NCI-H510A treated with DMSO at 0.1 percent for 48 hours (cell line): ENCODE measurements at regions not wholly inside any gene's neighbourhood (a gene's known extent, or its start where the extent isn't known, plus 50 kb on each side); places are given as distances from the start of the nearest gene placed in this dataset.
"Not testable (repeated sequence)": the region's sequence is repeated elsewhere in the genome, so short reads cannot be mapped to it uniquely, and the experiment has no call there.

Source experiments
- DNase-seq: peaks from one replicate; lab custom pipeline; 2025; lab: John Stamatoyannopoulos, UW

DNA sequence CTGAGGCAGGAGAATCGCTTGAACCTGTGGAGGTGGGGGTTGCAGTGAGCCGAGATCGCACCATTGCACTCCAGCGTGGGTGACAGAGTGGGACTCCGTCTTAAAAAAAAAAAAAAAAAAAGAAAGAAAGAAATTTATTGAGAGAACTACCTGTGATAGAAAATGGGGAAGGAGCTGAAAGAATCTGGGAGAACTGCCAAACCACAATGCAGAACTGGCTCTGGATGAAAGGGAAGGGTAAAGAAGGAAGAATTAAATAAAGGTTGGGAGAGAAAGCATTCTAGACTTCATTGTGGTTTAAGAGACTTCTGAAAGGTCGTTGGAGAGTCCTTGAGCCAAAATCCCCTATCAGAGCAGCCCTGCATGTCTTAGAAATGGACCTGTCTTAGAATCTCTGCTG is 567.9 kb upstream of the HTR2C start:
- no peak for DNase-seq

DNA sequence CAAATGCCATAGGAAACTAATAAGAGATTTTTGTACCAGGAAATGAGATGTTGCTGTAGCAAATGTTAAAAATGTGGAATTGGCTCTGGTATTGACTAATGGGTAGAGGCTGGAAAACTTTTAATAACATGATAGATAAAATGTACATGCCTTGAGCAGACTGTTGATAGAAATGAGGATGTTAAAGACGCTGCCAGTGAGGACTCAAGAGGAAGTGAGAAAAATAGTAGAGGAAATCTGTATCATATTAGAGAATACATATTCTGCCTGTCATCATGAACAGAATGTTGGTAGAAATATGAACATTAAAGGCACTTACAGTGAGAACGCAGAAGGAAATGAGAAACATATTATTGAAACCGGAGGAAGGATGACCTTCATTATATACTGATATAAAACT is 577.2 kb upstream of the HTR2C start:
- no peak for DNase-seq

DNA sequence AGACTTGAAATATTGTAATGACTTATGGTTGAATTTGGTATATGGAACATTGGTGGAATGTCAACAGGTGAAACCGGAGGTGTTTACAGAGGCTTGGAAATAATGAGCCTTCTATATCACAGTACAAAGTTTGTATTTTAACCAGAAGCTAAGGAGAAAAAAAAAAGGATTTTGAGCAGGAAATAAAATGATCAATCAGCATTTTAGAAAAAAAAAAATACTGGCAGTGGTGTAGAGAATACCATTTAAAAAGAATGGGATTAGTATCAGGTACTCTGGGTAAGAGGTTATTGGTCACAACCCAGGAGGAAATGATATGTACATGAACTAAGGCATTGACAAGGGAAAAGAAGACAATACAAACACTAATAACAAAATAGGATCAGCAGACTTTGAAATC is 587.1 kb upstream of the HTR2C start:
- DNase-seq: no peak

DNA sequence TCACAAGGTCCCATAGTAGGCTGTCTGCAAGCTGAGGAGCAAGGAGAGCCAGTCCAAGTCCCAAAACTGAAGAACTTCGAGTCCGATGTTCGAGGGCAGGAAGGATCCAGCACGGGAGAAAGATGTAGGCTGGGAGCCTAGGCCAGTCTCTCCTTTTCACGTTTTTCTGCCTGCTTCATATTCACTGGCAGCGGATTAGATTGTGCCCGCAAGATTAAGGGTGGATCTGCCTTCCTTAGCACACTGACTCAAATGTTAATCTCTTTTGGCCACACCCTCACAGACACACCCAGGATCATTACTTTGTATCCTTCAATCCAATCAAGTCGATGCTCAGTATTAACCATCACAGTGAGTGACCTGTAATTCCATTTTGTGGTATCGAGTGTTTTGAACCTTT is 592.2 kb upstream of the HTR2C start:
- DNase-seq: not testable (repeated sequence)

DNA sequence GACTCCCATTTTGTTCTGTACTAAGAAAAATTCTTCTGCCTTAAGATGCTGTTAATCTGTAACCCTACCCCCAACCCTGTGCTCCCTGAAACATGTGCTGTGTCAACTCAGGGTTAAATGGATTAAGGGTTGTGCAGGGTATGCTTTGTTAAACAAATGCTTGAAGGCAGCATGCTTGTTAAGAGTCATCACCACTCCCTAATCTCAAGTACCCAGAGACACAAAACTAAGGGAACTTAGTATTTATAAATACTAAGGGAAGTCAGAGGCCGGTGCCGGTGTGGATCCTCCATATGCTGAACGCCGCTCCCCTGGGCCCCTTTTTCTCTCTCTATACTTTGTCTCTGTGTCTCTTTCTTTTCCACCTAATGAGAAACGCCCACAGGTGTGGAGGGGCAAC is 593.2 kb upstream of the HTR2C start:
- DNase-seq: not testable (repeated sequence)

DNA sequence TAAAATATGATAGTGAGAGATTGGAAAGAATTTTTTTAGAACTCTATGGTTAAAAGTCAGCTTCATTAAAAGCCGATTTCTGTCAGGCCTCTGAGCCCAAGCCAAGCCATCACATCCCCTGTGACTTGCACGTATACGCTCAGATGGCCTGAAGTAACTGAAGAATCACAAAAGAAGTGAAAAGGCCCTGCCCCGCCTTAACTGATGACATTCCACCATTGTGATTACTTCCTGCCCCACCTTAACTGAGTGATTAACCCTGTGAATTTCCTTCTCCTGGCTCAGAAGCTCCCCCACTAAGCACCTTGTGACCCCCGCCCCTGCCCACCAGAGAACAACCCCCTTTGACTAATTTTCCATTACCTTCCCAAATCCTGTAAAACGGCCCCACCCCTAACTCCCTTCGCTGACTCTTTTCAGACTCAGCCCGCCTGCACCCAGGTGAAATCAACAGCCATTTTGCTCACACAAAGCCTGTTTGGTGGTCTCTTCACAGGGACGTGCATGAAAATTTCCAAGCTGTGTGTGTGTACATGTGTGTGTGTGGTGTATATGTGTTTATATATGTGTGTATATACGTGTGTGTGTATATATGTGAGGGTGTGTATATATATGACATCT is 595.5 kb upstream of the HTR2C start:
- not testable (repeated sequence) for DNase-seq

DNA sequence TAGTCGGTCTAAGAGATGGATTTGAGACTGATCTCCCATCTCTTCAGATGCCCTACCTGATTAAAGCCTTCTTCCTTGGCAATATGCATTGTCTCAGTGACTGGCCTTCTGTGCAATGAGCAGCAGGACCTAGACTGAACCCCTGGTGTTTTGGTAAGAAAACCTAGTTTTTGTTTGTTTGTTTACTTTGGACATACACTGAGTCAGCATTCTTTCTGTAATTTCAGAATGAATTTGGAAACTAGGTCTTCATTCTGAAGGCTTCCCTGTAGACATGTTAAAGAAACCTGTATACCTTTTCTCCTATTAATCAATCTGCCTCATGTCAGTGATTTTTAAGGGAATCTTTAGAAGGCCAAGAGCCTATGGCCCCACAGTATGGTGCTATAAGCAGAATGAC is 597.5 kb upstream of the HTR2C start:
- no peak for DNase-seq

DNA sequence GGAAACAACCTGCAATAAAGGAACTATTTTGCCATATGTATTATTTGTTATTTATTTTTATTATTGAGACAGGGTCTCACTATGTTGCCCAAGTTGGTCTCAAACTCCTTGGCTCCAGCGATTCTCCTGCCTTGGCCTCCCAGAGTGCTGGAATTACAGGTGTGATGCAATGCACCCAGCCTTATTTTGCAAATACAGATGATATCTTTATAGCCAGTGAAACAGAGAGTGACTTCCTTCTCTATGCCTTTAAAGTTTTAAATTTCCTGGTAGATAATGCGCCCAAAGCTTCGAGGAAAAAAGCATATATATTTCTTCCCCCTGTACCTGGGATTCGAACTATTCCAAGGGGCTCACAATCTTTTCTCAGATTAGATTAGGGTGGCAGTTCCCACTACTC is 601.1 kb upstream of the HTR2C start:
- DNase-seq: no peak

DNA sequence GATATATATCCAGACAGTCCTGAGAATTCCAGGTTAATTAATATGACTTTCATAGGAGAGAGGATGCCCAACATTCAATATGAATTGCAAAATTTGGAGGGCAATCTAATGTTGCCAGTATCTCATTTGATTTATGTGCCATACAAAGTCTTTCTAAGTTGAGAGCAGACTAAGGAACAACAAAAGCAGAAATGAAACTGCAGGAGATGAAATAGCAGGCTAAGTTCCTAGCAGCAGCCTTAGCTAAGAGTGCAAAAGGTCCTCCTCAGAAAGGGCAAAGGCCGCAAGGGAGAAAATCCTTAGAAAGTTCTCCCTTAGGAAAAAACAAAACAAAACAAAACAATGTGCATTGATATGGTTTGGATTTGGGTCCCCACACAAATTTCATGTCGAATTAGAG is 602.9 kb upstream of the HTR2C start:
- no peak for DNase-seq

DNA sequence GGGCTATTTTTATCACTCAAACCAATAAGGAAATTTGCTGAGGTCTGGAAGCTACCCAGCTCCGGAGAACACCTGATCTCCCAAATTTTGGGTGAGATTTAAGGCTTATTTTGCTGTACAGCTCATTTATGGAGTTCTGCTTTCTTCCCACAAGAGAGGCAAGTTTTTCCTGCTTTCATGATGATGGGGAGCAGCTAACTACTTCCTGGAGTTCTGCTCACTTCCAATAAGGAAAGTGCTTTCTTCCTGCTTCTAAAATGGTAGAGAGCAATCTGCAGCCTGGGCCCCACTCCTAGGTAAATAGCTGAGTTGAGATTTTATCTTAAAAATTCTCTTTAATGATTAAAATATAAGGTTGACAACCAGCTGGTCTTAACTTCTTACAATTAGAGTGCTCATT is 606.0 kb upstream of the HTR2C start:
- no peak for DNase-seq

DNA sequence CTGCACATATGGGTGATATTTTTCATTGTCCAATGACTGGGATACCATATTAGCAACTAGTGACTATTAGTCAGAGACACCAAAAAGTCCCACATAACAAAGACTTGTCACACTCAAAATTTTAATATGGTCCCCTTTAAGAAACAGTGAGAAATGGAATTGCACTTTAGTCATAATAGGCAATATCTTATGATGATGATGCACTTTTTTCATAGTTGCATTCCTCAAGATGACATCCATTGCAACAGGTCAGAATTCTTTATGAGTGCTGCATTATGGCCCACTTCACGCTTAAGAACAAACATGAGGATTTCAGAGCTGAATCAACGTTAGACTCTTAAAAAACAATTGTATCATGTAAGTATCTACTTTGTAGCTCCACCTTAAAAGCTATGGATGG is 608.4 kb upstream of the HTR2C start:
- DNase-seq: no peak

DNA sequence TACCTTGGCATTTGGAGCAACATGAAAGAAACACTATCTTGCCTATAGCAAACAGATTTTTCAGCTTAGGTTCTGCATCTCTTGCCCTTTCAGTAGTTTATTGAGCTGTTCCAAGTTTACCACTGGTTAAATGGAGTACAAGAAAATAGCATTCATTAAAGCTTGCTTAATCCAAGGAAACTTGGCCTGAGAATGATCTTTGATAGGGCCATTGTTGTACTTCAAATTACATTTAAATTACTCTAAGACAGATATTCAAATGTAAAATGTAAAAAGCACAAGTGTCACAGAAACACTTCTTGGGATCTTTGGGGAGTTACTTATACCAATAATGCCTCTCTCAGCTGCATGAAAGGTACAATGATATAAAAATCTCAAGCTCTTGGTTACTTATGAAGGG is 609.0 kb upstream of the HTR2C start:
- DNase-seq: no peak

DNA sequence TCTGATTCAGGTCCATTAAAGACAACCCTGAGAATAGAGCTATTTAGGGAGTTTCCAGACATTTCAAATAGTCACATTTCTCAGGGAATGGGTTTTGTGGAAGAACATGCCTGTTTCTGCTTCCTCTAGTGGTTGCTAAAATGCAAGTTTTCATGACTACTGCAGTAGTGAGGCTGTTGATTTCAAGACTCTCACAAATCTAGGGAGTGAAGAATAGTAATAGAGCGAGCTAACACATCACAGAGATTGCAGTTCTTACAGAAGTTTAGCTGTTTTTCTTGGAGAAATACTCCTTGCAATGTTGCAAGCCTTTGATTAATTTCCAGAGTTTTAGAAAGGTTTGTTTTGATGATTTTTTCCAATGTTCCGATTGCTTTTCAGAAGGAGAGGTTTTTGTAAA is 610.2 kb upstream of the HTR2C start:
- no peak for DNase-seq

DNA sequence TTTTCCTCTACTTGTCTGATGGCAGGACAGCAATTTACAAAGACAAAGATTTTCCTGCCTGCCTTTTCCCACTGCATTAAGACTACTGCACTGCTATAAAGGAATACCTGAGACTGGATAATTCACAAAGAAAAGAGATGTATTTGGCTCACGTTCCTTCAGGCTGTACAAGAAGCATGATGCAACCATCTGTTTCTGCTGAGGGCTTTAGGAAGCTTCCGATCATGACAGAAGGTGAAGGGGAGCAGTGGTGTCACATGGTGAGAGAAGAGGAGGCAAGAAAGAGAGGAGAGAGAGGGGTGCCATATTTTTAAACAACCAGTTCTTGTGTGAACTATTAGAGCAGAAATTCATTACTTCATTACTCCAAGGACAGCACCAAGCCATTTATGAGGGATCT is 617.1 kb upstream of the HTR2C start:
- no peak for DNase-seq

DNA sequence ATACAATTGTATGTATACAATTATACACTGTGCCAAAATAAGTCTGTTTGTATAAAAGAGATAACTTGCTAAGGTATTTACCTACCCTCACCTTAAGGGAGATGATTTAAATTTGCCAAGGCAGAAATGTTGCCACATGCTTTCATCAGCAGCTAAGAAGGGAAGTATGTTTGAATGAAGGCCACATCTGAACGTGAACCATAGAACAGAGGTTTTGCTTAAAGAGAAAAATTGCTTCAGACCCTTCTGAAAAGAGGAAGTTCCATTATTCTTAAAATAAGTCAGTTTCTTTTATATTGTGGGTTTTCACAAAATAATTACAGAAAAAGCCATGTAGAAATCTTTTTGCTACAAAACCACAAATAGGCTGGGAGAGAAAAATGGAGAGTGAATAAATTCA is 621.5 kb upstream of the HTR2C start:
- no peak for DNase-seq

DNA sequence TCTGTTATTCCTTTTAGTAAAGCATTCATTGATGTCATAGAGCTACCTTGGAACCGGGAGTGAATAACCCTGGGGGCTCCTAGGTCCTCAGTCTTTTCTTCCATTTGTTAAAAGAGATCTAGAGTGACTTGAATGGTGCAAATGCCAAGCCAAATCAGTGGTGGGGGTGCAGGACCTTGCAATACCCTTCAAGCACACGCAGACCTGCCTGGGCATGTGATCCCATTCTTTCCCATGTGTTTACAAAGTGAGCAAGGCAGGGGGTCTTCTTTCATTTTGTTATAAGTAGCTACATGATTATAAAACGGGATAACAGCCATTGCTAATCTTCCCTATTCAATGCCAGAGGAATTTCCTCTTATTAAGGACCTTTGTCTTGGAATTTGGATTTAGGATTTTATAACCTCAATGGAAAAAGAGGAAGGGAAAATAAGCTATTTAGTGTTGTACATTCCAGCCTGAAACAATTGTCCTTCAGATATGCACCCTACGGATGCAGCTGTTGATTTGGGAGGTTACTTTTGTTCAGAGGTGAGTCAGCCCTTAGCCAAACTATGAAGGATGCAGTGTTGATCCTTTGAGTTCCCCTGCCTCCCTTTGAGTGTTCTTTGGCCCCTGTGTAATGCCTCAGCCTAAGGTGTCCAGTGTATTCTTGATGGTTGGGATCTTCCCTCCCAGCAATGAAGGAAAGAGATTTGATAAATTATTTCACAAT is 623.8 kb upstream of the HTR2C start:
- no peak for DNase-seq

DNA sequence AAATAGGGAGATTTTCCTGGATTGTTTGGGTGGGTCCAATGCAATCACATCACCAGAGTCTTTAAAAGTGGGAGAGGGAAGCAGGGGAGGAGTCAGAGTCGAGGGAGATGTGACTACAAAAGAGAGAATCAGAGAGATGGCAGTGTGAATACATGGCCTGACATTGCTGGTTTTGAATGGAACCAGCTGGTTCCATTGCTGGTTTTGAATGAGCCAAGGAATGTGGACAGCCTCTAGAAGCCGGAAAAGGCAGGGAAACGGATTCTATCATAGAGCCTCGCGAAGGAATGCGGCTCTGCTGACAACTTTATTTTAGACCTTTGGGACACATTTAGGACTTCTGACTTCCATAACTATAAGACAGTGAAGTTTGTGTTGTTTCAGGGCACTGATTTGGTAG is 627.0 kb upstream of the HTR2C start:
- no peak for DNase-seq

DNA sequence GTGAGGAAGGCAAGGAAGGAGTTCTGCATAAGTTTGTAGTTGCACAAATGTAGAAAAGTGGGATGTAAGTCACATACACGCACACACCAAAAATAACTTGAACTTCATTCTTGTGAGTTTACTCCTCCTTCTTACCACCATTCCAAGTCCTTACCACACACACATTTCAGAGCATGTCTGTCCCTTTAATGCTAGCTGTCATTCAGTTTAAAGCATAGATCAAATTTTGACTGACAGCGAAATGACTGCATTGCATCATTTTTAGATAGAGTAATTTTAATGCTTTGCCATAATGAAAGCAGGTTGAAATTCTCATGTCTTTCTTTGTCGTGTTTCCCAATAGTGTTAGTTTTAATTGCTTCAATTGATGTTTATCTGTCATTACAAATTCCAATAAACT is 629.6 kb upstream of the HTR2C start:
- no peak for DNase-seq

DNA sequence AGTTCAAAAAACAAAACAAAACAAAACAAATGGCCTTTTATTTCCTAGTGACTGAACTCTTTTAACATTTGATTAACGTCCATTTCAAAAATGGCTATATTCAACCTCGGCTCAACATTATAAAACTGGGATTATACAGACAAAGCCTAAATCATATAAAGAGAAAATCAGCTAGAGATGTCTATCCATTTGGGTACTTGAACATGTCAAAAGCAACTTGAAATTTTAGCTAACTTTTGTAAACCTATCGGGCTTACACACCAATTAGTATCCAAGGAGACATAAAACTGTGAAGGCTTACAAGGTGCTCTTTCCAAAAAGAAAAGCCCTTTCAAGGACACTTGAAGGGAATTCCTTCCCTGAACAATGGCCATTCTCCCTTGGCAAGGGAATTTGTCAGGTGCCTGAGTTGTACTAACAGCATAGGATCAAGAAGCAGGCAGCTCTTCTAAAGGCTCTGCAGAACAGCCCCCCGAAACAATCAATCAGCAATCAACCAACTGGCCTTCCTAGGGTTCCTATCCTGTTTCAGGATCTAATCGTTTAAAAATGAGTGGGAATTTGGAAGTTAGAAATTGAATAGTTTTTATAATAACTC is 633.7 kb upstream of the HTR2C start:
- DNase-seq: no peak

DNA sequence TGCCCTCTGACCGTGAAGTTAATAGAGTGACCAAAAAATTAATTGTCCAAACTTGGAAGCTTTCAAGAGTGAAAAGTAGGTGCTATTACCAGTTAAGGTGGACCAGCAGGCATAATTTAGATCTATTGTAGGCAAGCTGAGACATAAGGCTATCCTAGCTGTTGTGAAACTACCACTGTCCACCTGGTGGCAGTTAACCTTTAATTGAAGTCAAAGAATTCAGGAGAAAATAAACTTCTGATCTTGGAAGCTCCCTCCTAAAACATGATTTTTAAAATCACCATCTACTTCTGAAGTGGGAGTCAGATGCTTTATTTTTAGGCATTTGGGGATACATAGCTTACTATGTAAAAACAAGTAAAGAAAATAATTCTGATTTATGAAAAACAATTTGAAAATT is 636.3 kb upstream of the HTR2C start:
- DNase-seq: no peak

DNA sequence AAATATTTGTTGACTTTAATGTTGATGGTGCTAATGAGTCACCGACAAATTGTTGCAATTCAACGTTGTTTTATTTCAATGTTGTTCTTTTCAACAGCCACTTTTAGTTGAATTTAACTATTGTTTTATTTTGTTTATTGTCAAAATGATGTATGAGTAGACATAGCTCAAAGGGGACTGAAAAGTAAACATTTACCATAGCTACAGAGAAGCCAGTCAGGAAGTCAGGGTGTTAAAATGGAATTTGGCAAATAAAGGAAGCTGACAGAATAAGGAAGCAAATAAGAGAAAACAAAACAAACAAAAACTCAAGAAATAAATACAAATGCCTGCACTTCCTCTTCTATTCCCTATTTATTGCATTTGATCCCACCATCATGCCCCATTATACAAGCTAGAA is 648.4 kb upstream of the HTR2C start:
- DNase-seq: no peak

DNA sequence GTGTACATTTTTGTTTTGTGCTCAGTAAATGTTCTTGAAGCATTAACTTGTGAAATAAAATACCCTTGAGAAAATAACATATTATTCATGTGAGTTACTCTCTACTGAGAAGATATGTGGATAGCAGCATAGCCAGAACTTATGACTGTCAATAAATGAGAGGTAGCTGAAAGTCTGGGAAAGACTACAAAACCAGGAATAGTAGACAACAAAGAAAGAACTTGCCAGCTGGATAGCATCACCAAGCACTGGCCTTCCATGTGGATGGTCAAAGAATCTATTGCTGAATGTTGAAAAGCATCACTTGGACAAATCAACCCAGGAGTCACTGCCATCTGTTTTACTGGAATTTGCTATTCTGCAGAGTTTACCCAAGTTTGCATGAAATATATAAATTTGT is 650.0 kb upstream of the HTR2C start:
- DNase-seq: no peak

DNA sequence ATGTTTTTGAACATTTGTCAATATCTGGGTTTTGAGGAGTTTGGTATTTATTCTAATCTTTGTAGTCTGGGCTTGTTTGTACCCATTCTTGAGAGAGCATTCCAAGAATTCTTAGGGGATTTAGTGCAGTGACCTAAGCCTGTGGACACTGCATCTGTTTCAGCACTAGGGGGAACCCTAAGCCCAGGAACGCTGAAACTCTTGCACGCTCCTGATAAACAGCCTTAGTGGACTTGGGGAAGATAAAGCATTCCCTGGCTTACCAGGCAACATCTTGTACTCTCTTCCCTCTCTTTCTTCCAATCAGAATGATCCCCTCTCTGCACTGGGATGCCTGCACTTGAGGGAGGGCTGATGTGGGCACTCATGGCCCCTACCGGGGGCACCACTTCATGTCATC is 654.9 kb upstream of the HTR2C start:
- peak; percentile 4 for DNase-seq

DNA sequence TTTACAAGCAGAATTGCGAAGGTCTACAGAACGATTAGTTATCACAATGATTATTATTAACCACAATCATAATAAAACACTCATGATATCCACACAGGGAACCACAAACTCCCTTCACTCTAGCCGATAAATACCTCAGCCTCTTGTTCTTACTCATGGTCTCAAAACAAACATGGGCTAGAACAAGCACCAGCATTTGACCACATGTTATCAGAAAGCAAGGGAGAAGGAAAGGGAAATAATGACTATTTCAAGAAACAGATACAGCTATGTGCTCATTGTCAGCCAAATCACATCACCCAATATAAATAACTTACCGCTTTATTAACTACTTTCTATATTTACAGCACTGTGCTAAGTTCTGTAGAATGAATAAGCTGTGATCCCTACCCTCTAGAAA is 663.2 kb upstream of the HTR2C start:
- no peak for DNase-seq
